ENCODE measurements at regions not wholly inside any gene's neighbourhood (a gene's known extent, or its start where the extent isn't known, plus 50 kb on each side); places are given as distances from the start of the nearest gene placed in this dataset.

- TF ChIP-seq CTCF (conservative IDR thresholded peaks at IDR 0.05; ENCODE audit: low read depth, low read length) (no peak), EZH2 (IDR thresholded peaks at IDR 0.05; ENCODE audit: borderline replicate concordance, low read depth, low read length, poor library complexity, severe bottlenecking) (no peak)
Measured at GRCh38 chr15:95449230-95449628, 881.3 kb upstream of the NR2F2 start.
